OCI-LY3 (cell line): ENCODE measurements at regions not wholly inside any gene's neighbourhood (a gene's known extent, or its start where the extent isn't known, plus 50 kb on each side); places are given as distances from the start of the nearest gene placed in this dataset.

ENCODE experiments used
- CTCF ChIP-seq: fragments of 200-600, 300-600 bp; sonication (generic); IDR thresholded peaks from 2 replicates; pipeline ENCODE4 v1.5.1; 2014; ENCODE audit warnings: antibody characterized with exemption, low read length, low read depth
- EZH2phosphoT487 ChIP-seq: fragments of 200-600 bp; shearing (Covaris generic); IDR thresholded peaks from 2 replicates; pipeline ENCODE4 v1.6.1; 2018; ENCODE audit warnings: antibody characterized with exemption, mixed run types, low read depth

- TF ChIP-seq CTCF (no peak), EZH2phosphoT487 (no peak)
These were observed 1001.0 kb upstream of the WWC1 start for GRCh38 chr5:167290478-167290877.
